DOHH2 (cell line): ENCODE measurements at regions not wholly inside any gene's neighbourhood (a gene's known extent, or its start where the extent isn't known, plus 50 kb on each side); places are given as distances from the start of the nearest gene placed in this dataset.

ENCODE experiments used
- EZH2phosphoT487 ChIP-seq: fragments of 200-600 bp; sonication (generic); IDR thresholded peaks from 2 replicates; pipeline ENCODE4 v1.6.1; 2017; ENCODE audit warnings: borderline replicate concordance, mild to moderate bottlenecking, antibody characterized with exemption, low read length, moderate library complexity, mixed read lengths
- TF ChIP-seq, protein P1 (sequence below): fragments of 200-600 bp; sonication (generic); IDR thresholded peaks from one replicate; pipeline ENCODE4 v1.5.1; 2014; ENCODE audit warnings: antibody characterized with exemption, mild to moderate bottlenecking, low read depth, low read length; ENCODE audit not compliant: poor library complexity, severe bottlenecking

DNA sequence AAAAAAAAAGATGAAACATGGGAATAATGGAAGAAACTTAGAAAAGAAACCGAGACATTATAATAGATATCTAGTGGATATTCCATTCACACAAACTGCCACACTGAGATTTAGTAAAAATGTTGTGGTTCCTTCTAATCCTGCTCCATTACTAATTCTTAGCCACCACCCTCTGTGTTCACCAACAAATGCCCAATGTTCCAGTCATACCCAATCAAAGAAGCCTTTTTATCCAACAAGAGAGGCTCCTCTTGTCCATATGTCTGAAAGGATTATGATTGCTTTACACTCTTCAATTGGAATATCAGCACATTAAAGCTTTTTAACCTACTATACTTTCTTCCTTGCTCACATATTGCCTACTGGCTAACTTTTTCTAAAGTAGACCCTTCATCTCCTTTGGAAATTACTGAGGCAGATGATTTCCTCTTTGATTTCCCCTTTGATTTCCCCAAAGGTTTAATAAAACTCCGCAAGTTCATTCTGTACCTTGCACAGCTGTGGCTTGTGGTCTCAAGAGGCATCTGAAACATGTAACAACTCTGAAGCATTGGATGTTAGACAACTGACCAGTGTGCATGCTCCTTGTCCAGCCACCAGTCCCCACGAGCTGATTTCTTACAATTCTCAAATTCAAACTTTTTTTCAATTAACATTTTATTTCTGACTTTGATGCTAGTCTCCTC lies 305.6 kb upstream of the LYPLAL1 start:
- TF ChIP-seq, protein P1, sequence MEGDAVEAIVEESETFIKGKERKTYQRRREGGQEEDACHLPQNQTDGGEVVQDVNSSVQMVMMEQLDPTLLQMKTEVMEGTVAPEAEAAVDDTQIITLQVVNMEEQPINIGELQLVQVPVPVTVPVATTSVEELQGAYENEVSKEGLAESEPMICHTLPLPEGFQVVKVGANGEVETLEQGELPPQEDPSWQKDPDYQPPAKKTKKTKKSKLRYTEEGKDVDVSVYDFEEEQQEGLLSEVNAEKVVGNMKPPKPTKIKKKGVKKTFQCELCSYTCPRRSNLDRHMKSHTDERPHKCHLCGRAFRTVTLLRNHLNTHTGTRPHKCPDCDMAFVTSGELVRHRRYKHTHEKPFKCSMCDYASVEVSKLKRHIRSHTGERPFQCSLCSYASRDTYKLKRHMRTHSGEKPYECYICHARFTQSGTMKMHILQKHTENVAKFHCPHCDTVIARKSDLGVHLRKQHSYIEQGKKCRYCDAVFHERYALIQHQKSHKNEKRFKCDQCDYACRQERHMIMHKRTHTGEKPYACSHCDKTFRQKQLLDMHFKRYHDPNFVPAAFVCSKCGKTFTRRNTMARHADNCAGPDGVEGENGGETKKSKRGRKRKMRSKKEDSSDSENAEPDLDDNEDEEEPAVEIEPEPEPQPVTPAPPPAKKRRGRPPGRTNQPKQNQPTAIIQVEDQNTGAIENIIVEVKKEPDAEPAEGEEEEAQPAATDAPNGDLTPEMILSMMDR = no peak
- no peak for TF ChIP-seq EZH2phosphoT487
